ENCODE measurements at regions not wholly inside any gene's neighbourhood (a gene's known extent, or its start where the extent isn't known, plus 50 kb on each side); places are given as distances from the start of the nearest gene placed in this dataset.

GRCh38 chr5:126195410-126196100, 227.7 kb upstream of the GRAMD2B start:
- dilution Hi-C loops (cut with MboI; ENCODE audit: extremely low pct_ligation_motif_present, low sequenced_read_pairs), result no loop called here

GRCh38 chr5:126198531-126198930, 224.7 kb upstream of the GRAMD2B start:
- CTCF ChIA-PET, result no interaction called here

More at GRCh38 chr5:126195410-126196100, 227.7 kb upstream of the GRAMD2B start:
- FAIRE-seq (no peak), DNase-seq (ENCODE audit: low read depth, low spot score) (no peak)
- POLR2A ChIA-PET, result no interaction called here
- intact Hi-C loops (cut with micrococcal nuclease), result no loop called here
- Histone ChIP-seq H3K36me3 (ENCODE audit: control insufficient read depth in 2 of 2, extremely low read depth in 1 of 2, insufficient read depth in 2 of 2, low read length in 2 of 2) (no peaks in the 10 kb centered on the region), H3K79me2 (ENCODE audit: control insufficient read depth, insufficient read depth, low read length) (no peaks in the 10 kb centered on the region), H3K4me1 (ENCODE audit: control insufficient read depth, extremely low read depth, insufficient read depth, low read length) (no peaks in the 10 kb centered on the region), H2AFZ (ENCODE audit: low read depth, low read length) (no peak overlapping the region), H3K27ac (ENCODE audit: insufficient read depth, low read depth, low read length) (no peak overlapping the region), H3K9me3 (replicated peaks; ENCODE audit: control insufficient read depth, insufficient read depth, low read length) (no peaks in the 10 kb centered on the region), H3K4me2 (ENCODE audit: insufficient read depth, low read length) (no peak overlapping the region), H3K27me3 (ENCODE audit: control insufficient read depth in 2 of 2, insufficient read depth in 2 of 2, low read length in 2 of 2) (no peaks in the 10 kb centered on the region), H3K4me3 (replicated peaks in 1 of 3; ENCODE audit: insufficient read depth in 1 of 3, low read depth in 1 of 3, low read length in 3 of 3) (no peak overlapping the region), H3K9ac (replicated peaks; ENCODE audit: extremely low read depth, insufficient read depth, low read length) (no peak overlapping the region), H3K9me1 (replicated peaks; ENCODE audit: control insufficient read depth, extremely low read depth, insufficient read depth, low read length) (no peaks in the 10 kb centered on the region), H4K20me1 (replicated peaks; ENCODE audit: control insufficient read depth, extremely low read depth, insufficient read depth, low read length) (no peaks in the 10 kb centered on the region)
- BruUV-seq (replicated peaks), result no TSS peak
- TF ChIP-seq EZH2 (IDR thresholded peaks at IDR 0.05; ENCODE audit: borderline replicate concordance, low read depth, low read length, severe bottlenecking), result no peak
- TF ChIP-seq MAX (IDR thresholded peaks at IDR 0.05; ENCODE audit: insufficient read depth, insufficient read length), result no peak
- no peak for TF ChIP-seq FOS (IDR thresholded peaks at IDR 0.05; ENCODE audit: borderline replicate concordance, insufficient read depth, low read length)
- no peak for TF ChIP-seq MYC (IDR thresholded peaks at IDR 0.05; ENCODE audit: low read depth, low read length)
- TF ChIP-seq GATA2 (IDR thresholded peaks at IDR 0.05; ENCODE audit: insufficient read depth, insufficient read length, low read depth, low read length), result no peak
- CTCF ChIA-PET, result no interaction called here

More at GRCh38 chr5:126198531-126198930, 224.7 kb upstream of the GRAMD2B start:
- DNase-seq (ENCODE audit: low read depth, low spot score) (no peak), FAIRE-seq (no peak)
- intact Hi-C loops (cut with micrococcal nuclease), result no loop called here
- Histone ChIP-seq H3K4me1 (ENCODE audit: control insufficient read depth, extremely low read depth, insufficient read depth, low read length) (no peaks in the 10 kb centered on the region), H3K27me3 (ENCODE audit: control insufficient read depth in 2 of 2, insufficient read depth in 2 of 2, low read length in 2 of 2) (no peaks in the 10 kb centered on the region), H3K9ac (replicated peaks; ENCODE audit: extremely low read depth, insufficient read depth, low read length) (no peak overlapping the region), H4K20me1 (replicated peaks; ENCODE audit: control insufficient read depth, extremely low read depth, insufficient read depth, low read length) (no peaks in the 10 kb centered on the region), H3K36me3 (ENCODE audit: control insufficient read depth in 2 of 2, extremely low read depth in 1 of 2, insufficient read depth in 2 of 2, low read length in 2 of 2) (no peaks in the 10 kb centered on the region), H2AFZ (ENCODE audit: low read depth, low read length) (no peak overlapping the region), H3K9me1 (replicated peaks; ENCODE audit: control insufficient read depth, extremely low read depth, insufficient read depth, low read length) (no peaks in the 10 kb centered on the region), H3K4me3 (replicated peaks in 1 of 3; ENCODE audit: insufficient read depth in 1 of 3, low read depth in 1 of 3, low read length in 3 of 3) (no peak overlapping the region), H3K9me3 (replicated peaks; ENCODE audit: control insufficient read depth, insufficient read depth, low read length) (no peaks in the 10 kb centered on the region), H3K27ac (ENCODE audit: insufficient read depth, low read depth, low read length) (no peak overlapping the region), H3K79me2 (ENCODE audit: control insufficient read depth, insufficient read depth, low read length) (no peaks in the 10 kb centered on the region), H3K4me2 (ENCODE audit: insufficient read depth, low read length) (no peak overlapping the region)
- no TSS peak for BruUV-seq (replicated peaks)
- TF ChIP-seq JUN (IDR thresholded peaks at IDR 0.05; ENCODE audit: borderline replicate concordance, insufficient read depth, insufficient read length, low read depth), result no peak
- no peak for TF ChIP-seq CTCF (IDR thresholded peaks at IDR 0.05; ENCODE audit: extremely low read depth in 1 of 2, insufficient read depth in 1 of 2, low read depth in 1 of 2, low read length in 2 of 2)
- no peak for TF ChIP-seq GATA2 (IDR thresholded peaks at IDR 0.05; ENCODE audit: insufficient read depth, insufficient read length, low read depth, low read length)
- no peak for TF ChIP-seq POLR2A (IDR thresholded peaks at IDR 0.05; ENCODE audit: low read depth, low read length)
- TF ChIP-seq EZH2 (IDR thresholded peaks at IDR 0.05; ENCODE audit: borderline replicate concordance, low read depth, low read length, severe bottlenecking), result no peak
- TF ChIP-seq MYC (IDR thresholded peaks at IDR 0.05; ENCODE audit: low read depth, low read length), result no peak
- TF ChIP-seq POLR2AphosphoS5 (IDR thresholded peaks at IDR 0.05; ENCODE audit: insufficient read depth, low read depth, low read length), result no peak
- no peak for TF ChIP-seq FOS (IDR thresholded peaks at IDR 0.05; ENCODE audit: borderline replicate concordance, insufficient read depth, low read length)
- no peak for TF ChIP-seq MAX (IDR thresholded peaks at IDR 0.05; ENCODE audit: insufficient read depth, insufficient read length)
- POLR2A ChIA-PET, result no interaction called here
- dilution Hi-C loops (cut with MboI; ENCODE audit: extremely low pct_ligation_motif_present, low sequenced_read_pairs), result no loop called here

Measured in endothelial cell of umbilical vein (primary cell).